ENCODE measurements at regions not wholly inside any gene's neighbourhood (a gene's known extent, or its start where the extent isn't known, plus 50 kb on each side); places are given as distances from the start of the nearest gene placed in this dataset.

GRCh38 chr2:192971981-192972380, 777.2 kb upstream of the TMEFF2 start (continued):
- TF ChIP-seq AFF4 (CRISPR knock-in tag; IDR thresholded peaks at IDR 0.05; ENCODE audit: borderline replicate concordance) = no peak
- TF ChIP-seq, protein P1, sequence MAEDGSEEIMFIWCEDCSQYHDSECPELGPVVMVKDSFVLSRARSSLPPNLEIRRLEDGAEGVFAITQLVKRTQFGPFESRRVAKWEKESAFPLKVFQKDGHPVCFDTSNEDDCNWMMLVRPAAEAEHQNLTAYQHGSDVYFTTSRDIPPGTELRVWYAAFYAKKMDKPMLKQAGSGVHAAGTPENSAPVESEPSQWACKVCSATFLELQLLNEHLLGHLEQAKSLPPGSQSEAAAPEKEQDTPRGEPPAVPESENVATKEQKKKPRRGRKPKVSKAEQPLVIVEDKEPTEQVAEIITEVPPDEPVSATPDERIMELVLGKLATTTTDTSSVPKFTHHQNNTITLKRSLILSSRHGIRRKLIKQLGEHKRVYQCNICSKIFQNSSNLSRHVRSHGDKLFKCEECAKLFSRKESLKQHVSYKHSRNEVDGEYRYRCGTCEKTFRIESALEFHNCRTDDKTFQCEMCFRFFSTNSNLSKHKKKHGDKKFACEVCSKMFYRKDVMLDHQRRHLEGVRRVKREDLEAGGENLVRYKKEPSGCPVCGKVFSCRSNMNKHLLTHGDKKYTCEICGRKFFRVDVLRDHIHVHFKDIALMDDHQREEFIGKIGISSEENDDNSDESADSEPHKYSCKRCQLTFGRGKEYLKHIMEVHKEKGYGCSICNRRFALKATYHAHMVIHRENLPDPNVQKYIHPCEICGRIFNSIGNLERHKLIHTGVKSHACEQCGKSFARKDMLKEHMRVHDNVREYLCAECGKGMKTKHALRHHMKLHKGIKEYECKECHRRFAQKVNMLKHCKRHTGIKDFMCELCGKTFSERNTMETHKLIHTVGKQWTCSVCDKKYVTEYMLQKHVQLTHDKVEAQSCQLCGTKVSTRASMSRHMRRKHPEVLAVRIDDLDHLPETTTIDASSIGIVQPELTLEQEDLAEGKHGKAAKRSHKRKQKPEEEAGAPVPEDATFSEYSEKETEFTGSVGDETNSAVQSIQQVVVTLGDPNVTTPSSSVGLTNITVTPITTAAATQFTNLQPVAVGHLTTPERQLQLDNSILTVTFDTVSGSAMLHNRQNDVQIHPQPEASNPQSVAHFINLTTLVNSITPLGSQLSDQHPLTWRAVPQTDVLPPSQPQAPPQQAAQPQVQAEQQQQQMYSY (CRISPR knock-in tag; IDR thresholded peaks at IDR 0.05) = no peak

DNA sequence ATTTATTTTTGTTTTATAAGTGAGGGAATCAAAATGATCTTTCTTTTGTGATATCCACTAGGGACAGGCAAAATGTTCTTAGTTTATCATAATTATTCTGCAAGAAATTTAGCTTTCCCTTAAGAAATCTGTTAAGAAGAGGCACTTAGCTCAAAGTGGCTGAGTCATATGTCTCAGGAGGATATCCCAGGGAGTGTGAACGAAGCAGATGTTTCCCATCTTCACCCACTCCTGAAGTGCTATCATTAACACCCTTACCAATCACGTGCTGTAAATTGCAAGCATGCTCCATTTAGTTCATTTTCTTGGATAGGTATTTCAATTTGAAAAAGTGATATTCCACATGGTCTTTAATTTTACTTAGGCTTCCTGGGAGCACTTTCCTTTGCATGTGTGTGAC, 774.3 kb upstream of the TMEFF2 start:
- Mint-ChIP-seq H3K4me1 (no peaks in the 10 kb centered on the region), H3K4me3 (no peak overlapping the region), H3K27me3 (ENCODE audit: low read depth) (no peaks in the 10 kb centered on the region), H3K9me3 (no peaks in the 10 kb centered on the region), H3K36me3 (no peaks in the 10 kb centered on the region), H3K27ac (no peak overlapping the region)
- ChIA-PET CTCF (no interaction called here), POLR2A (no interaction called here)
- no peak for ATAC-seq
- TF ChIP-seq FOXP1 (CRISPR knock-in tag; IDR thresholded peaks at IDR 0.05; ENCODE audit: borderline replicate concordance) (no peak), ZNF219 (CRISPR knock-in tag; IDR thresholded peaks at IDR 0.05; ENCODE audit: borderline replicate concordance) (no peak), ZNF263 (CRISPR knock-in tag; IDR thresholded peaks at IDR 0.05; ENCODE audit: low read depth) (no peak), FOXK1 (CRISPR knock-in tag; IDR thresholded peaks at IDR 0.05) (no peak), IRF1 (CRISPR knock-in tag; IDR thresholded peaks at IDR 0.05) (no peak), CREB1 (CRISPR knock-in tag; IDR thresholded peaks at IDR 0.05) (no peak), IRF2 (CRISPR knock-in tag; IDR thresholded peaks at IDR 0.05; ENCODE audit: borderline replicate concordance, low read depth) (no peak), TEAD1 (CRISPR knock-in tag; IDR thresholded peaks at IDR 0.05) (no peak), EMX1 (CRISPR knock-in tag; IDR thresholded peaks at IDR 0.05) (no peak)
- TF ChIP-seq, protein P2, sequence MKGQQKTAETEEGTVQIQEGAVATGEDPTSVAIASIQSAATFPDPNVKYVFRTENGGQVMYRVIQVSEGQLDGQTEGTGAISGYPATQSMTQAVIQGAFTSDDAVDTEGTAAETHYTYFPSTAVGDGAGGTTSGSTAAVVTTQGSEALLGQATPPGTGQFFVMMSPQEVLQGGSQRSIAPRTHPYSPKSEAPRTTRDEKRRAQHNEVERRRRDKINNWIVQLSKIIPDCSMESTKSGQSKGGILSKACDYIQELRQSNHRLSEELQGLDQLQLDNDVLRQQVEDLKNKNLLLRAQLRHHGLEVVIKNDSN (CRISPR knock-in tag; IDR thresholded peaks at IDR 0.05) = no peak
- TF ChIP-seq, protein P3, sequence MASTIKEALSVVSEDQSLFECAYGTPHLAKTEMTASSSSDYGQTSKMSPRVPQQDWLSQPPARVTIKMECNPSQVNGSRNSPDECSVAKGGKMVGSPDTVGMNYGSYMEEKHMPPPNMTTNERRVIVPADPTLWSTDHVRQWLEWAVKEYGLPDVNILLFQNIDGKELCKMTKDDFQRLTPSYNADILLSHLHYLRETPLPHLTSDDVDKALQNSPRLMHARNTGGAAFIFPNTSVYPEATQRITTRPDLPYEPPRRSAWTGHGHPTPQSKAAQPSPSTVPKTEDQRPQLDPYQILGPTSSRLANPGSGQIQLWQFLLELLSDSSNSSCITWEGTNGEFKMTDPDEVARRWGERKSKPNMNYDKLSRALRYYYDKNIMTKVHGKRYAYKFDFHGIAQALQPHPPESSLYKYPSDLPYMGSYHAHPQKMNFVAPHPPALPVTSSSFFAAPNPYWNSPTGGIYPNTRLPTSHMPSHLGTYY (CRISPR knock-in tag; IDR thresholded peaks at IDR 0.05) = no peak
- DNase-seq (ENCODE audit: low spot score) = no peak

- no peak overlapping the region for H3K27ac Mint-ChIP-seq
- CTCF ChIA-PET = no interaction called here
- H3K4me3 Mint-ChIP-seq = no peak overlapping the region
- H3K36me3 Mint-ChIP-seq = peaks cover 2% of the 10 kb centered on the region; the same call in 1 of the 2 replicates
- no peaks in the 10 kb centered on the region for H3K4me1 Mint-ChIP-seq
- peaks cover 20% of the 10 kb centered on the region for H3K9me3 Mint-ChIP-seq
- H3K27me3 Mint-ChIP-seq (ENCODE audit: low read depth) = no peaks in the 10 kb centered on the region
- POLR2A ChIA-PET = no interaction called here
- DNase-seq (ENCODE audit: low spot score) (no peak), ATAC-seq (no peak)
- TF ChIP-seq, protein P4, sequence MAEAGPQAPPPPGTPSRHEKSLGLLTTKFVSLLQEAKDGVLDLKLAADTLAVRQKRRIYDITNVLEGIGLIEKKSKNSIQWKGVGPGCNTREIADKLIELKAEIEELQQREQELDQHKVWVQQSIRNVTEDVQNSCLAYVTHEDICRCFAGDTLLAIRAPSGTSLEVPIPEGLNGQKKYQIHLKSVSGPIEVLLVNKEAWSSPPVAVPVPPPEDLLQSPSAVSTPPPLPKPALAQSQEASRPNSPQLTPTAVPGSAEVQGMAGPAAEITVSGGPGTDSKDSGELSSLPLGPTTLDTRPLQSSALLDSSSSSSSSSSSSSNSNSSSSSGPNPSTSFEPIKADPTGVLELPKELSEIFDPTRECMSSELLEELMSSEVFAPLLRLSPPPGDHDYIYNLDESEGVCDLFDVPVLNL (CRISPR knock-in tag; IDR thresholded peaks at IDR 0.05; ENCODE audit: borderline replicate concordance, low read depth) = no peak
- TF ChIP-seq ZBTB43 (CRISPR knock-in tag; IDR thresholded peaks at IDR 0.05) (no peak), ZNF263 (CRISPR knock-in tag; IDR thresholded peaks at IDR 0.05; ENCODE audit: low read depth) (no peak)
- TF ChIP-seq, protein P5, sequence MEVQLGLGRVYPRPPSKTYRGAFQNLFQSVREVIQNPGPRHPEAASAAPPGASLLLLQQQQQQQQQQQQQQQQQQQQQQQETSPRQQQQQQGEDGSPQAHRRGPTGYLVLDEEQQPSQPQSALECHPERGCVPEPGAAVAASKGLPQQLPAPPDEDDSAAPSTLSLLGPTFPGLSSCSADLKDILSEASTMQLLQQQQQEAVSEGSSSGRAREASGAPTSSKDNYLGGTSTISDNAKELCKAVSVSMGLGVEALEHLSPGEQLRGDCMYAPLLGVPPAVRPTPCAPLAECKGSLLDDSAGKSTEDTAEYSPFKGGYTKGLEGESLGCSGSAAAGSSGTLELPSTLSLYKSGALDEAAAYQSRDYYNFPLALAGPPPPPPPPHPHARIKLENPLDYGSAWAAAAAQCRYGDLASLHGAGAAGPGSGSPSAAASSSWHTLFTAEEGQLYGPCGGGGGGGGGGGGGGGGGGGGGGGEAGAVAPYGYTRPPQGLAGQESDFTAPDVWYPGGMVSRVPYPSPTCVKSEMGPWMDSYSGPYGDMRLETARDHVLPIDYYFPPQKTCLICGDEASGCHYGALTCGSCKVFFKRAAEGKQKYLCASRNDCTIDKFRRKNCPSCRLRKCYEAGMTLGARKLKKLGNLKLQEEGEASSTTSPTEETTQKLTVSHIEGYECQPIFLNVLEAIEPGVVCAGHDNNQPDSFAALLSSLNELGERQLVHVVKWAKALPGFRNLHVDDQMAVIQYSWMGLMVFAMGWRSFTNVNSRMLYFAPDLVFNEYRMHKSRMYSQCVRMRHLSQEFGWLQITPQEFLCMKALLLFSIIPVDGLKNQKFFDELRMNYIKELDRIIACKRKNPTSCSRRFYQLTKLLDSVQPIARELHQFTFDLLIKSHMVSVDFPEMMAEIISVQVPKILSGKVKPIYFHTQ (CRISPR knock-in tag; IDR thresholded peaks at IDR 0.05) = no peak
Observed at GRCh38 chr2:192960945-192961344, 766.2 kb upstream of the TMEFF2 start.

Data from WTC11 (cell line).